KMS-11 (cell line): ENCODE measurements at regions not wholly inside any gene's neighbourhood (a gene's known extent, or its start where the extent isn't known, plus 50 kb on each side); places are given as distances from the start of the nearest gene placed in this dataset.

Experiments used
- H2AFZ ChIP-seq: fragments of 200-600 bp; sonication (generic); 2 replicates; pipeline ENCODE4 v1.6.1; 2016; ENCODE audit warnings: antibody characterized with exemption, mixed run types, low read depth
- H3K27ac ChIP-seq: fragments of 200-600 bp; sonication (generic); 2 replicates; pipeline ENCODE4 v1.6.1; 2016; ENCODE audit warnings: mild to moderate bottlenecking, mixed run types
- H3K27me3 ChIP-seq: fragments of 200-600 bp; sonication (generic); 2 replicates; pipeline ENCODE4 v1.6.1; 2017; ENCODE audit warnings: mild to moderate bottlenecking, low read depth, mixed run types, moderate library complexity; ENCODE audit not compliant: insufficient read depth
- H3K36me3 ChIP-seq: fragments of 200-600 bp; sonication (generic); 2 replicates; pipeline ENCODE4 v1.6.1; 2017; ENCODE audit warnings: mild to moderate bottlenecking, mixed run types; ENCODE audit not compliant: insufficient read depth
- H3K4me1 ChIP-seq: fragments of 200-600 bp; sonication (generic); 2 replicates; pipeline ENCODE4 v1.6.1; 2016; ENCODE audit warnings: mild to moderate bottlenecking, low read depth, mixed run types; ENCODE audit not compliant: poor library complexity, severe bottlenecking
- H3K4me2 ChIP-seq: fragments of 200-600 bp; sonication (generic); 2 replicates; pipeline ENCODE4 v1.7.0; 2016; ENCODE audit warnings: mild to moderate bottlenecking, mixed run types
- H3K4me3 ChIP-seq: fragments of 200-600 bp; sonication (generic); IDR thresholded peaks from 2 replicates; pipeline ENCODE4 v1.6.1; 2017; ENCODE audit warnings: low read depth, low read length, mixed read lengths; ENCODE audit not compliant: insufficient read depth
- H3K79me2 ChIP-seq: fragments of 200-600 bp; sonication (generic); 2 replicates; pipeline ENCODE4 v1.6.1; 2016; ENCODE audit warnings: low read depth, mixed run types; ENCODE audit not compliant: insufficient read depth
- H3K9ac ChIP-seq: fragments of 200-600 bp; sonication (generic); 2 replicates; pipeline ENCODE4 v1.6.1; 2016; ENCODE audit warnings: mild to moderate bottlenecking, mixed run types
- H4K20me1 ChIP-seq: fragments of 200-600 bp; sonication (generic); 2 replicates; pipeline ENCODE4 v1.6.1; 2016; ENCODE audit warnings: mild to moderate bottlenecking, mixed run types; ENCODE audit not compliant: insufficient read depth
- CTCF ChIP-seq: fragments of 200-600 bp; sonication (generic); conservative IDR thresholded peaks from 2 replicates; pipeline ENCODE4 v1.6.1; 2017; ENCODE audit warnings: low read depth, mild to moderate bottlenecking, antibody characterized with exemption, low read length, moderate library complexity, mixed read lengths

- no peak overlapping the region for H3K4me2 ChIP-seq
- H3K4me1 ChIP-seq = no peaks in the 10 kb centered on the region
- no peak overlapping the region for H3K27ac ChIP-seq
- H3K27me3 ChIP-seq = peaks cover 69% of the 10 kb centered on the region
- no peak overlapping the region for H3K4me3 ChIP-seq
- H2AFZ ChIP-seq = no peak overlapping the region
- H3K79me2 ChIP-seq = no peaks in the 10 kb centered on the region
- no peak for TF ChIP-seq CTCF
- H3K36me3 ChIP-seq = no peaks in the 10 kb centered on the region
- H4K20me1 ChIP-seq = no peaks in the 10 kb centered on the region
- H3K9ac ChIP-seq = no peak overlapping the region
These were observed 349.4 kb downstream of the PREX1 start for GRCh38 chr20:48478370-48478769.

- H3K79me2 ChIP-seq = no peaks in the 10 kb centered on the region
- no peaks in the 10 kb centered on the region for H3K4me1 ChIP-seq
- no peaks in the 10 kb centered on the region for H3K36me3 ChIP-seq
- no peak for TF ChIP-seq CTCF
- H3K27me3 ChIP-seq = peaks cover 64% of the 10 kb centered on the region
- no peak overlapping the region for H2AFZ ChIP-seq
- no peak overlapping the region for H3K27ac ChIP-seq
- no peak overlapping the region for H3K4me3 ChIP-seq
- H3K9ac ChIP-seq = no peak overlapping the region
- H3K4me2 ChIP-seq = no peak overlapping the region
- no peaks in the 10 kb centered on the region for H4K20me1 ChIP-seq
These were observed 350.9 kb downstream of the PREX1 start for GRCh38 chr20:48476854-48477253.

GRCh38 chr20:48474022-48474421, 353.8 kb downstream of the PREX1 start:
- Histone ChIP-seq H3K27me3 (peaks cover 63% of the 10 kb centered on the region), H3K27ac (no peak overlapping the region), H3K4me1 (no peaks in the 10 kb centered on the region), H4K20me1 (no peaks in the 10 kb centered on the region), H3K36me3 (no peaks in the 10 kb centered on the region), H2AFZ (no peak overlapping the region), H3K9ac (no peak overlapping the region), H3K4me3 (no peak overlapping the region), H3K4me2 (no peak overlapping the region), H3K79me2 (no peaks in the 10 kb centered on the region)
- no peak for TF ChIP-seq CTCF

- Histone ChIP-seq H4K20me1 (no peaks in the 10 kb centered on the region), H3K9ac (no peak overlapping the region), H3K79me2 (no peaks in the 10 kb centered on the region), H3K4me1 (no peaks in the 10 kb centered on the region), H3K27me3 (peaks cover 50% of the 10 kb centered on the region), H3K4me3 (no peak overlapping the region), H2AFZ (no peak overlapping the region), H3K36me3 (no peaks in the 10 kb centered on the region), H3K27ac (no peak overlapping the region), H3K4me2 (no peak overlapping the region)
- no peak for TF ChIP-seq CTCF
These were observed 355.9 kb downstream of the PREX1 start for GRCh38 chr20:48471759-48472408.
